ENCODE measurements at regions not wholly inside any gene's neighbourhood (a gene's known extent, or its start where the extent isn't known, plus 50 kb on each side); places are given as distances from the start of the nearest gene placed in this dataset.

DNA sequence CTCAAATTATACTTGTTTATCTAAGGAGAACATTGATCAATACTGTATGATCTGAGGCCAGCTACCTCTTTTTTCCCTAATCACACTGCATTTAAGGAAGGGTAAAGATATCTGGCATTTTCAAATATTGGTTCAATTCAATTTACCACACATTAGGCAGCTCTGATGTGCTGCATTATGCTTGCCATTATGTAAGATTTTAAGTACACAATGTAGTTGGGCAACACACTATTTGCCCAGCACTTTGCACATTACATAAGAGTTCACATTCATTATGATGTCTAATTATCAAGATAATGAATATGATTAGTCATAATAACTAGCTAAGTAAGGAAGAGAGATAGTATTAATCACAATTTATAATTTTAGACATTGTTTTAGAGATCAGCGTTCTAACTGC, 196.3 kb downstream of the BCHE start:
- ChIA-PET CTCF (no interaction called here), POLR2A (no interaction called here)
- TF ChIP-seq SP1 (IDR thresholded peaks at IDR 0.05) (no peak), HDGF (IDR thresholded peaks at IDR 0.05; ENCODE audit: borderline replicate concordance) (no peak), SUZ12 (IDR thresholded peaks at IDR 0.05) (no peak), FOXA1 (IDR thresholded peaks at IDR 0.05) (no peak), L3MBTL2 (conservative IDR thresholded peaks at IDR 0.05) (no peak)
- TF ChIP-seq, protein P1, sequence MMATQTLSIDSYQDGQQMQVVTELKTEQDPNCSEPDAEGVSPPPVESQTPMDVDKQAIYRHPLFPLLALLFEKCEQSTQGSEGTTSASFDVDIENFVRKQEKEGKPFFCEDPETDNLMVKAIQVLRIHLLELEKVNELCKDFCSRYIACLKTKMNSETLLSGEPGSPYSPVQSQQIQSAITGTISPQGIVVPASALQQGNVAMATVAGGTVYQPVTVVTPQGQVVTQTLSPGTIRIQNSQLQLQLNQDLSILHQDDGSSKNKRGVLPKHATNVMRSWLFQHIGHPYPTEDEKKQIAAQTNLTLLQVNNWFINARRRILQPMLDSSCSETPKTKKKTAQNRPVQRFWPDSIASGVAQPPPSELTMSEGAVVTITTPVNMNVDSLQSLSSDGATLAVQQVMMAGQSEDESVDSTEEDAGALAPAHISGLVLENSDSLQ (IDR thresholded peaks at IDR 0.05), result no peak
- no peak for DNase-seq (ENCODE audit: extremely low spot score)

DNA sequence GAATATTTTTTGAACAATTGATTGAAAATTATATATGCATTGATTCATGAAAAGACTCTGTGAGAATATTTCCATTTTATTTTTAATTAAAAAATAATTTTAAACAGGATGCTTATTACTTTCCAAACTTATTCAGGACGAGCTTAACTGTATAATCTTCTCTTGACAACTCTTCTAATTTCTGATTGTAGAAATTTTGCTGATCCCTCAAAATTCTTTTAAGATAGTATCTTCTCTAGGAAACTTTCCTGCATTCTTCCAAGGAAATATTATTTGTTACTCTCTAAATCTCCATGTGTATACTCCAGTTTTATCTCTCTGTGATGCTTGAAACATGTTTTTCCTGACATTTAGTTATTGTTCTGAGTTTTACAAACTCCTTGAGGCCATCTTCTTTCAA, 197.2 kb downstream of the BCHE start:
- DNase-seq (ENCODE audit: extremely low spot score), result no peak
- ChIA-PET POLR2A (no interaction called here), CTCF (no interaction called here)
- no peak for TF ChIP-seq FOXM1 (IDR thresholded peaks at IDR 0.05; ENCODE audit: borderline replicate concordance)
- no peak for TF ChIP-seq LEF1 (IDR thresholded peaks at IDR 0.05; ENCODE audit: borderline replicate concordance)
- TF ChIP-seq ELF4 (IDR thresholded peaks at IDR 0.05), result no peak
- no peak for TF ChIP-seq ZNF384 (IDR thresholded peaks at IDR 0.05)
- no peak for TF ChIP-seq NFRKB (IDR thresholded peaks at IDR 0.05)
- TF ChIP-seq L3MBTL2 (conservative IDR thresholded peaks at IDR 0.05), result no peak
- no peak for TF ChIP-seq FOXK2 (IDR thresholded peaks at IDR 0.05)
- no peak for TF ChIP-seq CTBP1 (IDR thresholded peaks at IDR 0.05; ENCODE audit: borderline replicate concordance)
- no peak for TF ChIP-seq TARDBP (IDR thresholded peaks at IDR 0.05)
- no peak for TF ChIP-seq FOXA1 (IDR thresholded peaks at IDR 0.05)
- TF ChIP-seq BHLHE40 (IDR thresholded peaks at IDR 0.05; ENCODE audit: borderline replicate concordance), result no peak
- no peak for TF ChIP-seq ARNT (IDR thresholded peaks at IDR 0.05)
- TF ChIP-seq SP1 (IDR thresholded peaks at IDR 0.05), result no peak

DNA sequence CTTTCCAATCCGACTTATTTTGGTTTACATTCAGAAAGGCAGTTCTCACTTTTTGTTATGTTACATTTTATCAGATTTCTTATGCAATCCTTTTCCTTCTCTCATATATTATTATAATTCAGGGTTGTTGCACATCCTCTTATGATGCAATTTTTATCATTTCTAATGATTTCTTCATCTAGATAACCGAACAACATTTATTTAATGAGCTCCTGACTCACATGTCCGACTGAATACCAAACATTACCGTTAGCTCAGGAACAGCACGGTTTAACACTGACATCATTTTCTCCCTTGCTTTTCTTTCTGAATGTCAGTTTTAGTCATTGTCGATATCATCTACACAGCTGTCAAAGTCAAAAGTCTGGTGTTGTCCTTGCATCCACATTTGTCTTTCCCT, 199.2 kb downstream of the BCHE start:
- TF ChIP-seq FOXM1 (IDR thresholded peaks at IDR 0.05; ENCODE audit: borderline replicate concordance), result no peak
- TF ChIP-seq SUZ12 (IDR thresholded peaks at IDR 0.05), result no peak
- TF ChIP-seq, protein P1 (IDR thresholded peaks at IDR 0.05), result no peak
- TF ChIP-seq CTBP1 (IDR thresholded peaks at IDR 0.05; ENCODE audit: borderline replicate concordance), result no peak
- no peak for TF ChIP-seq BHLHE40 (IDR thresholded peaks at IDR 0.05; ENCODE audit: borderline replicate concordance)
- TF ChIP-seq FOXA1 (IDR thresholded peaks at IDR 0.05), result no peak
- CTCF ChIA-PET, result no interaction called here
- POLR2A ChIA-PET, result no interaction called here
- DNase-seq (ENCODE audit: extremely low spot score), result no peak

DNA sequence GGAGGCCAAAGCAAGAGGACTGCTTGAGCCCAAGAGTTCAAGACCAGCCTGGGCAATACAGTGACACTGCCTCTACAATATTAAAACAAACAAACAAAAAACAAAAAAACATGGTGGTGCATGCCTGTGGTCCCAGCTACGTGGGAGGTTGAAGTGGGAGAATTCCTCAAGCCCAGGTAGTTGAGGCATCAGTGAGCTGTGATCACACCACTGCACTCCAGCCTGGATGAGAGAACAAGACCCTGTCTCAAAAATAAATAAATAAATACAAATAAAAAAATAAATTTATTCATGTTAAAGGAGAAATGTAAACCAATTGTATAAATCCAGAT, 200.6 kb downstream of the BCHE start:
- ChIA-PET CTCF (no interaction called here), POLR2A (no interaction called here)
- DNase-seq (ENCODE audit: extremely low spot score), result no peak
- TF ChIP-seq FOXM1 (IDR thresholded peaks at IDR 0.05; ENCODE audit: borderline replicate concordance) (no peak), SUZ12 (IDR thresholded peaks at IDR 0.05) (no peak), ARNT (IDR thresholded peaks at IDR 0.05) (no peak), LEF1 (IDR thresholded peaks at IDR 0.05; ENCODE audit: borderline replicate concordance) (no peak), CTBP1 (IDR thresholded peaks at IDR 0.05; ENCODE audit: borderline replicate concordance) (no peak), HDGF (IDR thresholded peaks at IDR 0.05; ENCODE audit: borderline replicate concordance) (no peak), SP1 (IDR thresholded peaks at IDR 0.05) (no peak), BHLHE40 (IDR thresholded peaks at IDR 0.05; ENCODE audit: borderline replicate concordance) (no peak), NFRKB (IDR thresholded peaks at IDR 0.05) (no peak), FOXK2 (IDR thresholded peaks at IDR 0.05) (no peak), FOXA1 (IDR thresholded peaks at IDR 0.05) (no peak), ELF4 (IDR thresholded peaks at IDR 0.05) (no peak), L3MBTL2 (conservative IDR thresholded peaks at IDR 0.05) (no peak), ZNF384 (IDR thresholded peaks at IDR 0.05) (no peak)

GRCh38 chr3:165635791-165636683, 201.2 kb downstream of the BCHE start:
- DNase-seq (ENCODE audit: extremely low spot score), result no peak
- TF ChIP-seq FOXA1 (IDR thresholded peaks at IDR 0.05), result no peak
- no peak for TF ChIP-seq HDGF (IDR thresholded peaks at IDR 0.05; ENCODE audit: borderline replicate concordance)
- TF ChIP-seq SP1 (IDR thresholded peaks at IDR 0.05), result no peak
- TF ChIP-seq FOXK2 (IDR thresholded peaks at IDR 0.05), result no peak
- no peak for TF ChIP-seq ELF4 (IDR thresholded peaks at IDR 0.05)
- TF ChIP-seq, protein P1 (IDR thresholded peaks at IDR 0.05), result no peak
- no peak for TF ChIP-seq LEF1 (IDR thresholded peaks at IDR 0.05; ENCODE audit: borderline replicate concordance)
- TF ChIP-seq TARDBP (IDR thresholded peaks at IDR 0.05), result no peak
- TF ChIP-seq NFRKB (IDR thresholded peaks at IDR 0.05), result no peak
- TF ChIP-seq CTBP1 (IDR thresholded peaks at IDR 0.05; ENCODE audit: borderline replicate concordance), result no peak
- no peak for TF ChIP-seq ZNF384 (IDR thresholded peaks at IDR 0.05)
- no peak for TF ChIP-seq BHLHE40 (IDR thresholded peaks at IDR 0.05; ENCODE audit: borderline replicate concordance)
- TF ChIP-seq ARNT (IDR thresholded peaks at IDR 0.05), result no peak
- no peak for TF ChIP-seq L3MBTL2 (conservative IDR thresholded peaks at IDR 0.05)
- no peak for TF ChIP-seq SUZ12 (IDR thresholded peaks at IDR 0.05)
- TF ChIP-seq FOXM1 (IDR thresholded peaks at IDR 0.05; ENCODE audit: borderline replicate concordance), result no peak
- ChIA-PET POLR2A (no interaction called here), CTCF (no interaction called here)

GRCh38 chr3:165624761-165625160, 212.5 kb downstream of the BCHE start:
- ChIA-PET POLR2A (no interaction called here), CTCF (no interaction called here)
- DNase-seq (ENCODE audit: extremely low spot score), result no peak
- TF ChIP-seq HDGF (IDR thresholded peaks at IDR 0.05; ENCODE audit: borderline replicate concordance) (no peak), ELF4 (IDR thresholded peaks at IDR 0.05) (no peak), FOXK2 (IDR thresholded peaks at IDR 0.05) (no peak), BHLHE40 (IDR thresholded peaks at IDR 0.05; ENCODE audit: borderline replicate concordance) (no peak), CTBP1 (IDR thresholded peaks at IDR 0.05; ENCODE audit: borderline replicate concordance) (no peak), FOXM1 (IDR thresholded peaks at IDR 0.05; ENCODE audit: borderline replicate concordance) (no peak), SP1 (IDR thresholded peaks at IDR 0.05) (no peak), SUZ12 (IDR thresholded peaks at IDR 0.05) (no peak), ARNT (IDR thresholded peaks at IDR 0.05) (no peak), NFRKB (IDR thresholded peaks at IDR 0.05) (no peak), TARDBP (IDR thresholded peaks at IDR 0.05) (no peak), L3MBTL2 (conservative IDR thresholded peaks at IDR 0.05) (no peak), FOXA1 (IDR thresholded peaks at IDR 0.05) (no peak)

Data from HEK293T (cell line).